ENCODE measurements at regions not wholly inside any gene's neighbourhood (a gene's known extent, or its start where the extent isn't known, plus 50 kb on each side); places are given as distances from the start of the nearest gene placed in this dataset.
"Not testable (repeated sequence)": the region's sequence is repeated elsewhere in the genome, so short reads cannot be mapped to it uniquely, and the experiment has no call there.

- DNase-seq, result not testable (repeated sequence)
These were observed 97.4 kb downstream of the SLC17A6 start for GRCh38 chr11:22435582-22435981.

GRCh38 chr11:22433517-22433916 lies 95.3 kb downstream of the SLC17A6 start:
- no peak for DNase-seq

- DNase-seq, result peak in 1 of 2 donors; percentile 24
These were observed 94.9 kb downstream of the SLC17A6 start for GRCh38 chr11:22433094-22433455.

GRCh38 chr11:22432291-22433093 lies 94.3 kb downstream of the SLC17A6 start:
- peak in 1 of 2 donors; percentile 40 for DNase-seq

- no peak for DNase-seq
These were observed 92.9 kb downstream of the SLC17A6 start for GRCh38 chr11:22431106-22431505.

- no peak for DNase-seq
These were observed 92.5 kb downstream of the SLC17A6 start for GRCh38 chr11:22430639-22431038.

GRCh38 chr11:22430141-22430541 lies 92.0 kb downstream of the SLC17A6 start:
- no peak for DNase-seq
